ENCODE measurements at regions not wholly inside any gene's neighbourhood (a gene's known extent, or its start where the extent isn't known, plus 50 kb on each side); places are given as distances from the start of the nearest gene placed in this dataset.

GRCh38 chr17:55575058-55575636 is 63.9 kb upstream of the SMIM36 start:
- CTCF ChIA-PET = no interaction called here
- POLR2A ChIA-PET = no interaction called here
- H3K9me3 Mint-ChIP-seq = peaks cover 0 to 2% (median 0%) of the 10 kb centered on the region in 5 donors

GRCh38 chr17:55572599-55572998 is 61.3 kb upstream of the SMIM36 start:
- no peak overlapping the region for H3K4me3 Mint-ChIP-seq
- no peaks in the 10 kb centered on the region for H3K36me3 ChIP-seq (ENCODE audit: insufficient read depth, low read length)
- ChIA-PET CTCF (no interaction called here), POLR2A (no interaction called here)
- no peaks in the 10 kb centered on the region for H3K9me3 Mint-ChIP-seq
- H3K27me3 Mint-ChIP-seq = peaks cover 1 to 15% of the 10 kb centered on the region in 2 donors
- H3K4me1 Mint-ChIP-seq = no peaks in the 10 kb centered on the region
- no peak overlapping the region for H3K27ac ChIP-seq (ENCODE audit: low read depth, low read length)
- no peaks in the 10 kb centered on the region for H3K27me3 ChIP-seq (ENCODE audit: insufficient read depth, low read length, poor library complexity, severe bottlenecking)
- no peaks in the 10 kb centered on the region for H3K9me3 ChIP-seq (ENCODE audit: low read length)
- H3K4me1 ChIP-seq (ENCODE audit: insufficient read depth, low read length) = peaks cover 25% of the 10 kb centered on the region
- H3K36me3 Mint-ChIP-seq = no peaks in the 10 kb centered on the region
- no peak overlapping the region for H3K4me3 ChIP-seq (ENCODE audit: low read length)
- no peak overlapping the region for H3K27ac Mint-ChIP-seq
- DNase-seq = no peak

More at GRCh38 chr17:55575058-55575636, 63.9 kb upstream of the SMIM36 start:
- Histone ChIP-seq H3K4me3 (ENCODE audit: low read length) (no peak overlapping the region), H3K4me1 (ENCODE audit: insufficient read depth, low read length) (peaks cover 29% of the 10 kb centered on the region), H3K27me3 (ENCODE audit: insufficient read depth, low read length, poor library complexity, severe bottlenecking) (no peaks in the 10 kb centered on the region), H3K9me3 (ENCODE audit: low read length) (no peaks in the 10 kb centered on the region), H3K36me3 (ENCODE audit: insufficient read depth, low read length) (no peaks in the 10 kb centered on the region), H3K27ac (ENCODE audit: low read depth, low read length) (peak overlapping the region; percentile 6)
- Mint-ChIP-seq H3K36me3 (no peaks in the 10 kb centered on the region), H3K27me3 (peaks cover 1 to 15% of the 10 kb centered on the region in 2 donors), H3K27ac (no peak overlapping the region), H3K4me1 (peaks cover 0 to 1% (median 0%) of the 10 kb centered on the region in 3 donors), H3K4me3 (no peak overlapping the region)
- DNase-seq = no peak

- Histone ChIP-seq H3K4me1 (ENCODE audit: insufficient read depth, low read length) (peaks cover 20% of the 10 kb centered on the region), H3K9me3 (ENCODE audit: low read length) (no peaks in the 10 kb centered on the region), H3K27ac (ENCODE audit: low read depth, low read length) (no peak overlapping the region), H3K4me3 (ENCODE audit: low read length) (no peak overlapping the region), H3K36me3 (ENCODE audit: insufficient read depth, low read length) (no peaks in the 10 kb centered on the region), H3K27me3 (ENCODE audit: insufficient read depth, low read length, poor library complexity, severe bottlenecking) (no peaks in the 10 kb centered on the region)
- CTCF ChIA-PET = no interaction called here
- Mint-ChIP-seq H3K36me3 (no peaks in the 10 kb centered on the region), H3K4me3 (no peak overlapping the region), H3K27ac (no peak overlapping the region), H3K4me1 (no peaks in the 10 kb centered on the region), H3K27me3 (peaks cover 1 to 15% of the 10 kb centered on the region in 2 donors), H3K9me3 (no peaks in the 10 kb centered on the region)
- no peak for DNase-seq
- POLR2A ChIA-PET = no interaction called here
These were observed 60.9 kb upstream of the SMIM36 start for GRCh38 chr17:55572139-55572538.

- peaks cover 10% of the 10 kb centered on the region for H3K4me1 ChIP-seq (ENCODE audit: insufficient read depth, low read length)
- no peak overlapping the region for H3K27ac Mint-ChIP-seq
- no peaks in the 10 kb centered on the region for H3K36me3 ChIP-seq (ENCODE audit: insufficient read depth, low read length)
- no peak overlapping the region for H3K4me3 ChIP-seq (ENCODE audit: low read length)
- CTCF ChIA-PET = no interaction called here
- no peak overlapping the region for H3K27ac ChIP-seq (ENCODE audit: low read depth, low read length)
- no peaks in the 10 kb centered on the region for H3K27me3 ChIP-seq (ENCODE audit: insufficient read depth, low read length, poor library complexity, severe bottlenecking)
- no peak overlapping the region for H3K4me3 Mint-ChIP-seq
- H3K36me3 Mint-ChIP-seq = no peaks in the 10 kb centered on the region
- peaks cover 2 to 15% of the 10 kb centered on the region in 2 donors for H3K27me3 Mint-ChIP-seq
- POLR2A ChIA-PET = no interaction called here
- no peaks in the 10 kb centered on the region for H3K9me3 ChIP-seq (ENCODE audit: low read length)
- H3K4me1 Mint-ChIP-seq = no peaks in the 10 kb centered on the region
- DNase-seq = no peak
- no peaks in the 10 kb centered on the region for H3K9me3 Mint-ChIP-seq
These were observed 59.8 kb upstream of the SMIM36 start for GRCh38 chr17:55571095-55571494.

GRCh38 chr17:55570391-55570790 is 59.1 kb upstream of the SMIM36 start:
- no peaks in the 10 kb centered on the region for H3K9me3 Mint-ChIP-seq
- ChIA-PET CTCF (no interaction called here), POLR2A (no interaction called here)

GRCh38 chr17:55567240-55568214 is 56.3 kb upstream of the SMIM36 start:
- Mint-ChIP-seq H3K4me3 (no peak overlapping the region), H3K9me3 (no peaks in the 10 kb centered on the region), H3K4me1 (no peaks in the 10 kb centered on the region), H3K36me3 (no peaks in the 10 kb centered on the region), H3K27me3 (peaks cover 3 to 10% of the 10 kb centered on the region in 2 donors), H3K27ac (peak overlapping the region in 1 of 8 donors; percentile 69)
- no peaks in the 10 kb centered on the region for H3K9me3 ChIP-seq (ENCODE audit: low read length)
- ChIA-PET POLR2A (no interaction called here), CTCF (no interaction called here)
- H3K27ac ChIP-seq (ENCODE audit: low read depth, low read length) = peak overlapping the region; percentile 69
- no peak overlapping the region for H3K4me3 ChIP-seq (ENCODE audit: low read length)
- no peak for DNase-seq
- H3K36me3 ChIP-seq (ENCODE audit: insufficient read depth, low read length) = no peaks in the 10 kb centered on the region
- no peaks in the 10 kb centered on the region for H3K27me3 ChIP-seq (ENCODE audit: insufficient read depth, low read length, poor library complexity, severe bottlenecking)
- no peaks in the 10 kb centered on the region for H3K4me1 ChIP-seq (ENCODE audit: insufficient read depth, low read length)

More at GRCh38 chr17:55570391-55570790, 59.1 kb upstream of the SMIM36 start:
- Histone ChIP-seq H3K36me3 (ENCODE audit: insufficient read depth, low read length) (no peaks in the 10 kb centered on the region), H3K27ac (ENCODE audit: low read depth, low read length) (no peak overlapping the region), H3K27me3 (ENCODE audit: insufficient read depth, low read length, poor library complexity, severe bottlenecking) (no peaks in the 10 kb centered on the region), H3K4me3 (ENCODE audit: low read length) (no peak overlapping the region), H3K9me3 (ENCODE audit: low read length) (no peaks in the 10 kb centered on the region), H3K4me1 (ENCODE audit: insufficient read depth, low read length) (peaks cover 3% of the 10 kb centered on the region)
- no peak overlapping the region for H3K27ac Mint-ChIP-seq
- no peak for DNase-seq
- no peak overlapping the region for H3K4me3 Mint-ChIP-seq
- H3K4me1 Mint-ChIP-seq = no peaks in the 10 kb centered on the region
- peaks cover 4 to 15% of the 10 kb centered on the region in 2 donors for H3K27me3 Mint-ChIP-seq
- no peaks in the 10 kb centered on the region for H3K36me3 Mint-ChIP-seq

- Mint-ChIP-seq H3K27me3 (peaks cover 6 to 10% of the 10 kb centered on the region in 2 donors), H3K4me3 (no peak overlapping the region), H3K9me3 (no peaks in the 10 kb centered on the region), H3K27ac (no peak overlapping the region), H3K36me3 (no peaks in the 10 kb centered on the region), H3K4me1 (no peaks in the 10 kb centered on the region)
- no peaks in the 10 kb centered on the region for H3K9me3 ChIP-seq (ENCODE audit: low read length)
- H3K4me3 ChIP-seq (ENCODE audit: low read length) = no peak overlapping the region
- no peaks in the 10 kb centered on the region for H3K27me3 ChIP-seq (ENCODE audit: insufficient read depth, low read length, poor library complexity, severe bottlenecking)
- POLR2A ChIA-PET = no interaction called here
- no peaks in the 10 kb centered on the region for H3K36me3 ChIP-seq (ENCODE audit: insufficient read depth, low read length)
- H3K4me1 ChIP-seq (ENCODE audit: insufficient read depth, low read length) = no peaks in the 10 kb centered on the region
- CTCF ChIA-PET = no interaction called here
- DNase-seq = no peak
- H3K27ac ChIP-seq (ENCODE audit: low read depth, low read length) = no peak overlapping the region
These were observed 52.8 kb upstream of the SMIM36 start for GRCh38 chr17:55564081-55564480.

- peaks cover 6 to 15% of the 10 kb centered on the region in 2 donors for H3K27me3 Mint-ChIP-seq
- H3K27ac Mint-ChIP-seq = no peak overlapping the region
- no peak overlapping the region for H3K4me3 ChIP-seq (ENCODE audit: low read length)
- H3K27ac ChIP-seq (ENCODE audit: low read depth, low read length) = no peak overlapping the region
- peaks cover 0 to under 1% (median 0%) of the 10 kb centered on the region in 5 donors for H3K9me3 Mint-ChIP-seq
- no peaks in the 10 kb centered on the region for H3K27me3 ChIP-seq (ENCODE audit: insufficient read depth, low read length, poor library complexity, severe bottlenecking)
- no peaks in the 10 kb centered on the region for H3K4me1 ChIP-seq (ENCODE audit: insufficient read depth, low read length)
- CTCF ChIA-PET = no interaction called here
- DNase-seq = no peak
- no peak overlapping the region for H3K4me3 Mint-ChIP-seq
- no peaks in the 10 kb centered on the region for H3K9me3 ChIP-seq (ENCODE audit: low read length)
- no peaks in the 10 kb centered on the region for H3K36me3 ChIP-seq (ENCODE audit: insufficient read depth, low read length)
- H3K4me1 Mint-ChIP-seq = no peaks in the 10 kb centered on the region
- POLR2A ChIA-PET = no interaction called here
- no peaks in the 10 kb centered on the region for H3K36me3 Mint-ChIP-seq
These were observed 52.1 kb upstream of the SMIM36 start for GRCh38 chr17:55563363-55563762.
